ENCODE measurements at regions not wholly inside any gene's neighbourhood (a gene's known extent, or its start where the extent isn't known, plus 50 kb on each side); places are given as distances from the start of the nearest gene placed in this dataset.
"Not testable (repeated sequence)": the region's sequence is repeated elsewhere in the genome, so short reads cannot be mapped to it uniquely, and the experiment has no call there.

GRCh38 chr2:34523958-34524514, 924.9 kb upstream of the FAM98A start:
- DNase-seq (ENCODE audit: extremely low read depth, low read depth) = no peak

- no peak for DNase-seq (ENCODE audit: extremely low read depth, low read depth)
Measured at GRCh38 chr2:34519659-34520058, 920.6 kb upstream of the FAM98A start.

GRCh38 chr2:34498561-34498960, 899.5 kb upstream of the FAM98A start:
- no peak for DNase-seq (ENCODE audit: extremely low read depth, low read depth)

GRCh38 chr2:34494192-34494591, 895.1 kb upstream of the FAM98A start:
- not testable (repeated sequence) for DNase-seq (ENCODE audit: extremely low read depth, low read depth)

GRCh38 chr2:34492561-34493455, 893.7 kb upstream of the FAM98A start:
- no peak for DNase-seq (ENCODE audit: extremely low read depth, low read depth)

- no peak for DNase-seq (ENCODE audit: extremely low read depth, low read depth)
Measured at GRCh38 chr2:34486965-34487364, 887.9 kb upstream of the FAM98A start.

- DNase-seq (ENCODE audit: extremely low read depth, low read depth) = no peak
Measured at GRCh38 chr2:34481542-34481941, 882.4 kb upstream of the FAM98A start.

GRCh38 chr2:34480366-34480765, 881.3 kb upstream of the FAM98A start:
- DNase-seq (ENCODE audit: extremely low read depth, low read depth) = no peak

- DNase-seq (ENCODE audit: extremely low read depth, low read depth) = no peak
Measured at GRCh38 chr2:34475156-34475555, 876.1 kb upstream of the FAM98A start.

GRCh38 chr2:34474646-34475045, 875.5 kb upstream of the FAM98A start:
- no peak for DNase-seq (ENCODE audit: extremely low read depth, low read depth)

GRCh38 chr2:34447097-34447496, 848.0 kb upstream of the FAM98A start:
- no peak for DNase-seq (ENCODE audit: extremely low read depth, low read depth)

GRCh38 chr2:34423301-34423700, 824.2 kb upstream of the FAM98A start:
- no peak for DNase-seq (ENCODE audit: extremely low read depth, low read depth)

- no peak for DNase-seq (ENCODE audit: extremely low read depth, low read depth)
Measured at GRCh38 chr2:34419856-34420255, 820.8 kb upstream of the FAM98A start.

GRCh38 chr2:34416856-34417255, 817.8 kb upstream of the FAM98A start:
- DNase-seq (ENCODE audit: extremely low read depth, low read depth) = no peak

GRCh38 chr2:34414856-34415255, 815.8 kb upstream of the FAM98A start:
- no peak for DNase-seq (ENCODE audit: extremely low read depth, low read depth)

GRCh38 chr2:34408100-34408499, 809.0 kb upstream of the FAM98A start:
- no peak for DNase-seq (ENCODE audit: extremely low read depth, low read depth)

GRCh38 chr2:34403512-34403911, 804.4 kb upstream of the FAM98A start:
- no peak for DNase-seq (ENCODE audit: extremely low read depth, low read depth)

GRCh38 chr2:34402376-34402775, 803.3 kb upstream of the FAM98A start:
- DNase-seq (ENCODE audit: extremely low read depth, low read depth) = no peak

GRCh38 chr2:34401186-34401585, 802.1 kb upstream of the FAM98A start:
- DNase-seq (ENCODE audit: extremely low read depth, low read depth) = no peak

- DNase-seq (ENCODE audit: extremely low read depth, low read depth) = no peak
Measured at GRCh38 chr2:34388446-34388845, 789.3 kb upstream of the FAM98A start.

- no peak for DNase-seq (ENCODE audit: extremely low read depth, low read depth)
Measured at GRCh38 chr2:34387536-34387935, 788.4 kb upstream of the FAM98A start.

- DNase-seq (ENCODE audit: extremely low read depth, low read depth) = no peak
Measured at GRCh38 chr2:34379586-34379985, 780.5 kb upstream of the FAM98A start.
